ENCODE measurements at regions not wholly inside any gene's neighbourhood (a gene's known extent, or its start where the extent isn't known, plus 50 kb on each side); places are given as distances from the start of the nearest gene placed in this dataset.
"Not testable (repeated sequence)": the region's sequence is repeated elsewhere in the genome, so short reads cannot be mapped to it uniquely, and the experiment has no call there.

- no peak for ATAC-seq
- no peak overlapping the region for H3K4me3 Mint-ChIP-seq
- H3K9me3 Mint-ChIP-seq, result peaks cover 5% of the 10 kb centered on the region
- H3K27me3 Mint-ChIP-seq, result no peaks in the 10 kb centered on the region
- intact Hi-C loops (cut with micrococcal nuclease), result no loop called here
- no peak overlapping the region for H3K27ac Mint-ChIP-seq
- TF ChIP-seq CTCF (IDR thresholded peaks at IDR 0.05), result no peak
- H3K4me1 Mint-ChIP-seq (ENCODE audit: low read depth), result no peaks in the 10 kb centered on the region
- POLR2A ChIA-PET, result no interaction called here
- no peak for DNase-seq
- no peaks in the 10 kb centered on the region for H3K36me3 Mint-ChIP-seq (ENCODE audit: low read depth)
- CTCF ChIA-PET, result no interaction called here
Measured at GRCh38 chr17:21756856-21757619, 64.7 kb downstream of the KCNJ18 start.

- POLR2A ChIA-PET; H3K4me3 Mint-ChIP-seq; H3K27ac Mint-ChIP-seq; CTCF ChIA-PET; H3K36me3 Mint-ChIP-seq (ENCODE audit: low read depth); intact Hi-C loops (cut with micrococcal nuclease); H3K4me1 Mint-ChIP-seq (ENCODE audit: low read depth); ATAC-seq; H3K9me3 Mint-ChIP-seq; H3K27me3 Mint-ChIP-seq; DNase-seq: not testable (repeated sequence)
Measured at GRCh38 chr17:21759636-21760035, 67.3 kb downstream of the KCNJ18 start.

- ATAC-seq; POLR2A ChIA-PET; CTCF ChIA-PET; H3K36me3 Mint-ChIP-seq (ENCODE audit: low read depth); H3K27me3 Mint-ChIP-seq; H3K27ac Mint-ChIP-seq; intact Hi-C loops (cut with micrococcal nuclease); H3K9me3 Mint-ChIP-seq; DNase-seq; H3K4me3 Mint-ChIP-seq; H3K4me1 Mint-ChIP-seq (ENCODE audit: low read depth): not testable (repeated sequence)
Measured at GRCh38 chr17:21763738-21764340, 71.5 kb downstream of the KCNJ18 start.

GRCh38 chr17:21765651-21766290 lies 73.4 kb downstream of the KCNJ18 start:
- H3K27me3 Mint-ChIP-seq; CTCF ChIA-PET; H3K4me3 Mint-ChIP-seq; POLR2A ChIA-PET; intact Hi-C loops (cut with micrococcal nuclease); DNase-seq; H3K9me3 Mint-ChIP-seq; H3K4me1 Mint-ChIP-seq (ENCODE audit: low read depth); H3K27ac Mint-ChIP-seq; H3K36me3 Mint-ChIP-seq (ENCODE audit: low read depth); ATAC-seq: not testable (repeated sequence)

- H3K9me3 Mint-ChIP-seq; DNase-seq; POLR2A ChIA-PET; H3K4me1 Mint-ChIP-seq (ENCODE audit: low read depth); H3K27me3 Mint-ChIP-seq; H3K27ac Mint-ChIP-seq; H3K4me3 Mint-ChIP-seq; H3K36me3 Mint-ChIP-seq (ENCODE audit: low read depth); intact Hi-C loops (cut with micrococcal nuclease); ATAC-seq; CTCF ChIA-PET: not testable (repeated sequence)
Measured at GRCh38 chr17:21766565-21766964, 74.2 kb downstream of the KCNJ18 start.

- DNase-seq; H3K4me1 Mint-ChIP-seq (ENCODE audit: low read depth); H3K4me3 Mint-ChIP-seq; H3K27ac Mint-ChIP-seq; CTCF ChIA-PET; H3K27me3 Mint-ChIP-seq; intact Hi-C loops (cut with micrococcal nuclease); ATAC-seq; POLR2A ChIA-PET; H3K9me3 Mint-ChIP-seq; H3K36me3 Mint-ChIP-seq (ENCODE audit: low read depth): not testable (repeated sequence)
Measured at GRCh38 chr17:21767162-21768156, 75.1 kb downstream of the KCNJ18 start.

GRCh38 chr17:21768244-21768643 lies 75.9 kb downstream of the KCNJ18 start:
- H3K27me3 Mint-ChIP-seq; H3K27ac Mint-ChIP-seq; POLR2A ChIA-PET; H3K4me1 Mint-ChIP-seq (ENCODE audit: low read depth); intact Hi-C loops (cut with micrococcal nuclease); DNase-seq; H3K4me3 Mint-ChIP-seq; ATAC-seq; H3K36me3 Mint-ChIP-seq (ENCODE audit: low read depth); H3K9me3 Mint-ChIP-seq; CTCF ChIA-PET: not testable (repeated sequence)

- not testable (repeated sequence) for DNase-seq
Measured at GRCh38 chr17:21768729-21769462, 76.6 kb downstream of the KCNJ18 start.

GRCh38 chr17:21769781-21770180 lies 77.5 kb downstream of the KCNJ18 start:
- CTCF ChIA-PET; intact Hi-C loops (cut with micrococcal nuclease); H3K27me3 Mint-ChIP-seq; POLR2A ChIA-PET; H3K36me3 Mint-ChIP-seq (ENCODE audit: low read depth); H3K4me3 Mint-ChIP-seq; H3K4me1 Mint-ChIP-seq (ENCODE audit: low read depth); DNase-seq; H3K9me3 Mint-ChIP-seq; H3K27ac Mint-ChIP-seq; ATAC-seq: not testable (repeated sequence)

More at GRCh38 chr17:21768729-21769462, 76.6 kb downstream of the KCNJ18 start:
- H3K4me1 Mint-ChIP-seq (ENCODE audit: low read depth); H3K36me3 Mint-ChIP-seq (ENCODE audit: low read depth); H3K27me3 Mint-ChIP-seq; H3K27ac Mint-ChIP-seq; H3K4me3 Mint-ChIP-seq; POLR2A ChIA-PET; H3K9me3 Mint-ChIP-seq; intact Hi-C loops (cut with micrococcal nuclease); ATAC-seq; CTCF ChIA-PET: not testable (repeated sequence)
